Activated CD4-positive, alpha-beta T cell treated with anti-CD3 and anti-CD28 coated beads for 36 hours (primary cell): ENCODE measurements at regions not wholly inside any gene's neighbourhood (a gene's known extent, or its start where the extent isn't known, plus 50 kb on each side); places are given as distances from the start of the nearest gene placed in this dataset.
"Not testable (repeated sequence)": the region's sequence is repeated elsewhere in the genome, so short reads cannot be mapped to it uniquely, and the experiment has no call there.

Experiments used
- ATAC-seq: fragments of 200-7000 bp; cut with Tn5 transposase; one replicate; pipeline ENCODE4 v1.10.0; 2021; ENCODE audit warnings: mild to moderate bottlenecking, moderate library complexity
- CTCF ChIA-PET: fragments of 350-600 bp; sonication (Branson Sonifier 250); formaldehyde crosslinking; loops from one replicate; lab custom pipeline; 2021; ENCODE audit warnings: antibody characterized with exemption; lab: Charles Lee
- POLR2A ChIA-PET: fragments of 350-600 bp; sonication (Branson Sonifier 250); formaldehyde crosslinking; loops from one replicate; lab custom pipeline; 2021; ENCODE audit warnings: antibody characterized with exemption, inconsistent platforms; lab: Charles Lee
- DNase-seq: peaks from one replicate; pipeline ENCODE4 v3.0.0-alpha.2; 2020
- H3K27ac Mint-ChIP-seq: one replicate; pipeline ENCODE4 v1.8.0; 2021; ENCODE audit warnings: mixed read lengths
- H3K27me3 Mint-ChIP-seq: one replicate; pipeline ENCODE4 v1.8.0; 2021; ENCODE audit warnings: mixed read lengths
- H3K36me3 Mint-ChIP-seq: one replicate; pipeline ENCODE4 v1.8.0; 2021; ENCODE audit warnings: low read depth, mixed read lengths
- H3K4me1 Mint-ChIP-seq: one replicate; pipeline ENCODE4 v1.8.0; 2021; ENCODE audit warnings: mixed read lengths
- H3K4me3 Mint-ChIP-seq: one replicate; pipeline ENCODE4 v1.8.0; 2021; ENCODE audit warnings: mild to moderate bottlenecking, moderate library complexity, mixed read lengths
- H3K9me3 Mint-ChIP-seq: one replicate; pipeline ENCODE4 v1.8.0; 2021; ENCODE audit warnings: low read depth, mixed read lengths
- intact Hi-C, 2 experiments: fragments of 100-400 bp; cut with DNase I in 1 of 2; cut with micrococcal nuclease in 1 of 2; formaldehyde crosslinking; loops; one replicate each; pipeline versions ENCODE4 v1.14.2 to v1.15.1; 2022 to 2024; cut with DNase I, micrococcal nuclease

DNA sequence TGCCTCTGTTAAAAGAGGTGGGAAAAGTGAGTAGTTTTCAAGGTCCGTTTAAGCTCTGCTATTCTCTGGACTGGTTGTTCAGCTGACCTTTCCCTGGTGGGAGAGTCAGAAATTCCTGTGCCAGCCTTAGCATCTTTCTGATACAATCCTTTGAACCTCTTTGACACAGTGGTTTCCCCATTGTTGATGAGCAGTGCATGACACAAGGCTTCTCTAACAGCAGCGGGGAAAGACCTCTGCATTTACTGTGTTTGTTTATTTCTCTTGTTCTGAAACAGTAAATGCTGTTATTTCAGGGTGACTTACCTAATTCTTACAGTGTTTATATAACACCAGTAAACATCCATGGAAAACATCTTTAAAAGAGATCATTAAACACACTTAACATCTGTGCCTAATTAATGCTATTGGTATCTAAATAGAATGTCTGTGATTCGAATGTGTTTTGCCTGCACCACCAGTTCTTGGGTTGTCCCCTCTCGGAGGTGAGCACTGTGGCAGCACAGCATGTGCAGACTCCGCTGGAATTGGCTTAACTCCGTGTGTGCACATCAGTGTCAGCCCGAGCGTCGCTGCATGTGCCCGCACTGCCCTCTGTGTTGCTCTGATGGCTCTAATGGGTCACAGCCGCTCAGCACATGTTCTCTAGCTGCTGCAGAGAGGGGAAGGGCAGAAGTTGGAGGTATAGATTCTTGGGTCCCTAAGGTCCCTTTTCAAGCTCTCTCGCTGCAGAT, 104.3 kb downstream of the TBC1D26 start:
- H3K9me3 Mint-ChIP-seq, H3K36me3 Mint-ChIP-seq, POLR2A ChIA-PET, CTCF ChIA-PET, DNase-seq, intact Hi-C loops, H3K27me3 Mint-ChIP-seq, ATAC-seq, H3K27ac Mint-ChIP-seq, H3K4me3 Mint-ChIP-seq: not testable (repeated sequence)
- peaks cover 17% of the 10 kb centered on the region for H3K4me1 Mint-ChIP-seq

DNA sequence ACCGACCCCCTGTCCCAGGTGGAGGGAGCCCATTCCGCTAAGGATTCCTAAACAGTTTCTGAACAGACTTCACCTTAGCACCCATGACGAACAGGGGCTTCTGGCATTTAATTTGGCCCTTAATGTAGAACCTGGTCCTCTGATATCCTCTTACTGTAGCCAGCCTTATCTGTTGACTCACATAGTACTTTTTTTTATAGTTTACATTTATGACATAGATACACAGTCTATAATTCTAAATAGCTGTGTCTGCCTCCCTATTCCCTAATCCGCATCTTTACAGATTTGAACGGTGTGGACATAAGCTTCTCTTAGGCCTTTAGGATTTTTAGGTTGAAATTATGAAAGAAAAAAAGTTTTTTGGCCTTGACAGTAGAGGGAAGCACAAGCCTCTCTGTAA, 104.9 kb downstream of the TBC1D26 start:
- H3K4me1 Mint-ChIP-seq = peaks cover 13% of the 10 kb centered on the region
- POLR2A ChIA-PET, H3K4me3 Mint-ChIP-seq, DNase-seq, CTCF ChIA-PET, H3K27ac Mint-ChIP-seq, ATAC-seq, H3K9me3 Mint-ChIP-seq, H3K27me3 Mint-ChIP-seq, H3K36me3 Mint-ChIP-seq, intact Hi-C loops: not testable (repeated sequence)

DNA sequence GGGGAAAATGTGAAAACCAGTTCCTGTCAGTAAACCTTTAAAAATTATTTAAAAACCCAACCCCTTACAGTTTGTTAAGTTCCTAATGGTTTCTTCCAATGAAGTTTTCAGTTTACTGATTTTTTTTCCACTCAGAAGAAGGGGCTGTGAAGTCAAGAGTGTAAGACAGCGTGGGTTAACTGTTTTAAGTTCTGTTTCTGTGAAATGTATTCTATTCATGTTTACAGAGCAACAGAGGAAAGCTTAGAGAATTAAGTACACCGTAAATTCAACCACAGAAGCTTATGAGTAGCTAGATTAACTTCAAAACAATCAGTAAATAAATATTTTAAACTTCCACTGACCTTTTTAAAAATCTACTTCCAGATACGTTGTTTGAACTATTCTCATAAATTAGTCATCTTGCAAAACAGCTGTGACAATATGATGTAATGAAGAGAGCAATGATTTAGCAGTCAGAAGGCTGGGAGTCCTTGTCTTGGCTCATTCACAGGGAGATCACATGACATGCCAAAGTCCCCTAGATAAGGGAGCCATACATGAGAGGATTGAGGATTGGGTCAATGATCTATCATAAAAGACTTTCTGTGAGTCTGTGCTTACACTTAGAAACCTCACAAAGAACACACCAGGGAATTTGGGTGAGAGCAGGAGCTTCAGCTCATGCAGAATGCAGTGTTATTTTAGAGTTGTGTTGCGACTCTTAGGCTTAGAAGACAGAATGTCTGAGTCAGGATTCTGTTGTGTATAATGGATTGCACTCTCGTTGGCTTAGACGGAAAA, 97.3 kb upstream of the ADORA2B start:
- H3K27ac Mint-ChIP-seq, H3K9me3 Mint-ChIP-seq, CTCF ChIA-PET, ATAC-seq, POLR2A ChIA-PET, H3K36me3 Mint-ChIP-seq, DNase-seq, intact Hi-C loops, H3K4me1 Mint-ChIP-seq, H3K27me3 Mint-ChIP-seq, H3K4me3 Mint-ChIP-seq: not testable (repeated sequence)

DNA sequence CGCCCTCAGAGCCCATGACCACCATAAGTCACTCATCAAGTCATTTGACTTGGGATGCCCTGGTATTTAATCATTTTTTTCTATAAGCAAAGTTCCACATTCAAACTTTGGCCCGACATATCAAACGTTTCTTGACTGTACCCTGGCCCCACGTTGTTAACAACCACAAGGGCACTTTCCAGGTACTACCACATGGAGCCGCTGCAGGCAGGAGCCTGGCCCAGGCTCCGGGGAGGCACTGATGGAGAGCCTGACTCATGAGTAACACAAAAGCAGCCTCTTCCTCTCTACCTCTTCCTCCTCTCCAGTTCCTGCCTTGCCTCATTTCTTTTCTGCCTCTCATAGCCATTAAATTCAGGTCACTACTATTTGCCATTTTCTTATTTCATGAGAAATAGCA, 95.9 kb upstream of the ADORA2B start:
- H3K4me3 Mint-ChIP-seq, H3K4me1 Mint-ChIP-seq, H3K27me3 Mint-ChIP-seq, H3K36me3 Mint-ChIP-seq, POLR2A ChIA-PET, H3K9me3 Mint-ChIP-seq, intact Hi-C loops, H3K27ac Mint-ChIP-seq, CTCF ChIA-PET: not testable (repeated sequence)
- DNase-seq (peak; percentile 86), ATAC-seq (peak; percentile 98)

DNA sequence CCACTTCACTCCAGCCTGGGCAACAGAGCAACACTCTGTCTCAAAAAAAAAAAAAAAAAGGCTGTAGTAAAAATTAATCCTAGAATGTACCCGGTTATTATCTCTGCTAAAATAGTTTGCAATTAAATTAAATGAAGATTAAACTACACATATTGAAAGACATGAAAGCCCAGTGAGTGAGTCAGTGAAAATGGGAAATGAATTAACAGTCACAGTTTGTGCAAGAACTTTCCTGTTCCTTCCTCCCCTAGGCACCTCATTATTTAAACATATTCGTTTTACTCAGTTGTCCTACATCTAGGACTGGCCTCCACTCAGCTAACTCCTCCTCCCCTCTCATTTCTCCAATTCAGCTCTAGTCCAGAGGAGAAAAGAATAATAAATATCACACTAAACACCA, 94.9 kb upstream of the ADORA2B start:
- H3K36me3 Mint-ChIP-seq, H3K27me3 Mint-ChIP-seq, H3K9me3 Mint-ChIP-seq, H3K27ac Mint-ChIP-seq, H3K4me3 Mint-ChIP-seq, ATAC-seq, POLR2A ChIA-PET, DNase-seq, H3K4me1 Mint-ChIP-seq: not testable (repeated sequence)
- intact Hi-C loops = loop anchor here in 1 of 2 experiments (2.0 kb wide), 1 partner anchor 149 kb away; the partner anchor contains the start of genes TTC19 and ZSWIM7
- CTCF ChIA-PET = interaction anchor here (0.7 kb wide), 1 partner anchor 353 kb away, joined by 3 read pairs; no protein-coding TSS in a partner anchor

DNA sequence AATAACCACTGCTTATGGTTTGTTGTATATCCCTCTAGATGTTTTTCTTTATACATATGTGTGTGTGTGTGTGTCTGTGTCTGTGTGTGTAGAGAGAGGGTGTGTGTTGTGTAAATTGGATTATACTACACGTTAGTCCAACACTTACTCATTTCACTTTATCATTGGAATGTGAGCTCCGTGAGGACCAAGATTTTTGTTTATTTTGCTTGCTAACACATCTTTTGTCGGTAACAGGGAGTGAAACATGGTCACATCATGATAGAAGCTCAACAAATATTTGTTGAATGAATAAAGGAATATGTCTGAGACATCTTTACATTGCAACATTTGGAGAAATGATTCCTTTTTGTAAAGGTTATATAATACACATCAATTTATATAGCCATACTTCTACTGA, 94.2 kb upstream of the ADORA2B start:
- H3K36me3 Mint-ChIP-seq, H3K9me3 Mint-ChIP-seq, ATAC-seq, CTCF ChIA-PET, H3K27me3 Mint-ChIP-seq, H3K4me3 Mint-ChIP-seq, POLR2A ChIA-PET, H3K27ac Mint-ChIP-seq, DNase-seq, H3K4me1 Mint-ChIP-seq: not testable (repeated sequence)
- intact Hi-C loops = loop anchor here in 1 of 2 experiments (2.0 kb wide), 1 partner anchor 148 kb away; the partner anchor contains the start of genes TTC19 and ZSWIM7

DNA sequence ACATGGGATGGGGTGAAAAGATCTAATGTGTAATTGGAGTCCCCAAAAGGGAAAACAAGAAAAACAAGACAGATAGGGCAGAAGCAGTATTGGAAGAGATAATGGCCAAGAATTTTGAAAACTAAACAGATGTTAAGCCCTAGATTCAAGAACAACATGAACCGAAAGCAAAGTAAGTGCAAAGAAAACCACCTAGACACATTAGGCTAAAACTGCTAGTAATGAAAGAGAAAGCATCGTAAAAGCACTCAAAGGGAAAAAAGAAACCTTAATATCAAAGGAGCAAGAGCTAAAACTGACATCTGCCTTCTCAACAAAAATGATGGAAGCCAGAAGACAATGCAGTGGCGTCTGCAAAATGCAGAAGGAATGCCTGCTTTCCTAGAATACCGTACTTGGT, 92.1 kb upstream of the ADORA2B start:
- H3K4me3 Mint-ChIP-seq, intact Hi-C loops, H3K27ac Mint-ChIP-seq, CTCF ChIA-PET, H3K27me3 Mint-ChIP-seq, H3K4me1 Mint-ChIP-seq, H3K36me3 Mint-ChIP-seq, POLR2A ChIA-PET, H3K9me3 Mint-ChIP-seq, DNase-seq: not testable (repeated sequence)
- ATAC-seq = peak; percentile 44

DNA sequence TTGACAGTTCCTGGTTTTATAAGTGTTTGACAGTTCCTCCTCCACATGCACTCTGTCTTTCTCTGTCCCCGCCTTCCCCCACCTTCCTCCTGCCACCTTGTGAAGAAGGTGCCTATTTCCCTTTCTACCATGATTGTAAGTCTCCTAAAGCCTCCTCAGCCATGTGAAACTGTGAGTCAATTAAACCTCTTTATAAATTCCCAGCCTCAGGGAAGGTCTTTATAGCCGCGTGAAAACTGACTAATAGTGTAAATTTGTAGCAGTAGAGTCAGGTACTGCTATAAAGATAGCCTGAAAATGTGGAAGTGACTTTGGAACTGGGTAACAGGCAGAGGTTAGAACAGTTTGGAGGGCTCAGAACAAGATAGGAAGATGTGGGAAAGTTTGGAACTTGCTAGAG, 88.7 kb upstream of the ADORA2B start:
- H3K36me3 Mint-ChIP-seq, DNase-seq, intact Hi-C loops, H3K9me3 Mint-ChIP-seq, H3K27ac Mint-ChIP-seq, ATAC-seq, CTCF ChIA-PET, H3K27me3 Mint-ChIP-seq, H3K4me1 Mint-ChIP-seq, H3K4me3 Mint-ChIP-seq, POLR2A ChIA-PET: not testable (repeated sequence)

DNA sequence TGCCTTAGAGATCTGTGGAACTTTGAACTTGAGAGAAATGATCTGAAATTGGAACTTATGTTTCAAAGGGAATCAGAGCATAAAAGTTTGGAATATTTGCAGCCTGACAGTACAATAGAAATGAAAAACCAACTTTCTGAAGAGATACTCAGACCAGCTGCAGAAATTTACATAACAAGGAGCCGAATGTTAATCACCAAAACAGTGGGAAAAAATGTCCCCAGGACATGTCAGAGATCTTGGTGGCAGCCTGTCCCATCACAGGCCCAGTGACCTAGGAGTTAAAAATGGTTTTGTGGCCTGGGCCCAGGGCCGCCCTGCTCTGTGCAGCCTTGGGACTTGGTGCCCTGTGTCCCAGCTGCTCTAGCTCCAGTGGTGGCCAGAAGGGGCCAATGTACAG, 88.2 kb upstream of the ADORA2B start:
- POLR2A ChIA-PET, H3K27me3 Mint-ChIP-seq, H3K4me1 Mint-ChIP-seq, intact Hi-C loops, H3K27ac Mint-ChIP-seq, ATAC-seq, CTCF ChIA-PET, H3K9me3 Mint-ChIP-seq, H3K4me3 Mint-ChIP-seq, DNase-seq, H3K36me3 Mint-ChIP-seq: not testable (repeated sequence)

DNA sequence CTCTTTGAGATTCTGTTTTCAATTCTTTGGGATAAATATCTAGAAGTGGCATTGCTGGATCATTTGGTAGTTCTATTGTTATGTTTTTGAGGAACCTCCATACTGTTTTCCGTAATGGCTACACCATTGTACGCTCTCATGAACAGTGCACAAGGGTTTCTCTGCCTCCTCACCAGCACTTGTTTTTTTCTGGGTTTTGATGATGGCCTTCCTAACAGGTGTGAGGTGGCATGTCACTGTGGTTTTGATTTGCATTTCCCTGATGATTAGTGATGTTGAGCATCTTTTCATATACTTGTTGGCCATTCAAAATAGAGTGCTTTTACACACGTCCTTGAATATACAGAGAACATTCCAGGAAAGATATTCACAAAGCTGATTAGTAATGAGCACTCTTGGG, 86.8 kb upstream of the ADORA2B start:
- CTCF ChIA-PET, intact Hi-C loops, H3K36me3 Mint-ChIP-seq, H3K4me1 Mint-ChIP-seq, ATAC-seq, H3K27me3 Mint-ChIP-seq, POLR2A ChIA-PET, H3K27ac Mint-ChIP-seq, H3K9me3 Mint-ChIP-seq, DNase-seq, H3K4me3 Mint-ChIP-seq: not testable (repeated sequence)

DNA sequence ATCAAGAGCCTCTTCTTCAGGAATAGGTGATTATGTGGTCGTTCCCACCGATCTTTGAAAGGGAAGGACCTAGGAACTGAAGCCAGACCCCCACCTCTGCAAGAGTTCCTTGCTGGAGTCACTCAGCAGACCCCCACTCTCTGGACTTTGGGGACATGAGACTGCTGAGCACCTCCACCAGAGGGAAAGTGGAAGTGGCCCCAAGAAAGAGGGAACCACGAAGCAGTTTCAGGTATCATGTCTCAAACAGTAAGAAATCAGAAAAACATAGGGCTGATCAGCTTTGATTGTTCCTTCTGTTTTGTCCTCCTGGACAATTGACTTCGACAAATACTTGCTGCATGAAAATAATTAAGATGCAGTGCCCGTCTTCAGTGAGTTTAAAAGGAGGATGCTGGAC, 84.2 kb upstream of the ADORA2B start:
- H3K9me3 Mint-ChIP-seq, POLR2A ChIA-PET, ATAC-seq, H3K4me3 Mint-ChIP-seq, H3K27me3 Mint-ChIP-seq, H3K27ac Mint-ChIP-seq, H3K36me3 Mint-ChIP-seq, intact Hi-C loops, DNase-seq, CTCF ChIA-PET, H3K4me1 Mint-ChIP-seq: not testable (repeated sequence)

DNA sequence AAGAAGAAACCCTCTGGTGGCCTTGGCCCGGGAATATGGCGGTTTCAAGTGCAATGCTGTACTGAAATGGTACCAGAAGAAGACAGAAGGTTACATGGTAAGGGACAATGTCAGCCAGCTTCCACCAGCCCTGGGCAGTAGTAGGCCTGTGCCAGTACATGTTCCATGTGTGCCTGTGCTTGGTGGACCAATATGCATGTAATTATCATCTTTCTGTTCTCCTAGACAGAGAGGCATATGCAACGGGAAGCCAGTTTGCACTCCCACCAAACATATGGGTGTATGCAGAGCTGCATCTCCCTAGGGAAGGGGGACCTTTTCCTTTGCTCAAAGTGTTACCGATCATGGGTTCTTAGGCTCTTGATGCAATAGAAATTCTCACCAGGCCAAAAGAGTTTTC, 80.9 kb upstream of the ADORA2B start:
- H3K36me3 Mint-ChIP-seq, POLR2A ChIA-PET, intact Hi-C loops, CTCF ChIA-PET, ATAC-seq, DNase-seq, H3K4me3 Mint-ChIP-seq, H3K27ac Mint-ChIP-seq, H3K4me1 Mint-ChIP-seq, H3K27me3 Mint-ChIP-seq, H3K9me3 Mint-ChIP-seq: not testable (repeated sequence)
